KMS-11 (cell line): ENCODE measurements at regions not wholly inside any gene's neighbourhood (a gene's known extent, or its start where the extent isn't known, plus 50 kb on each side); places are given as distances from the start of the nearest gene placed in this dataset.

Experiments
- H2AFZ ChIP-seq: fragments of 200-600 bp; sonication (generic); 2 replicates; pipeline ENCODE4 v1.6.1; 2016; ENCODE audit warnings: antibody characterized with exemption, mixed run types, low read depth
- H3K27ac ChIP-seq: fragments of 200-600 bp; sonication (generic); 2 replicates; pipeline ENCODE4 v1.6.1; 2016; ENCODE audit warnings: mild to moderate bottlenecking, mixed run types
- H3K27me3 ChIP-seq: fragments of 200-600 bp; sonication (generic); 2 replicates; pipeline ENCODE4 v1.6.1; 2017; ENCODE audit warnings: mild to moderate bottlenecking, low read depth, mixed run types, moderate library complexity; ENCODE audit not compliant: insufficient read depth
- H3K36me3 ChIP-seq: fragments of 200-600 bp; sonication (generic); 2 replicates; pipeline ENCODE4 v1.6.1; 2017; ENCODE audit warnings: mild to moderate bottlenecking, mixed run types; ENCODE audit not compliant: insufficient read depth
- H3K4me1 ChIP-seq: fragments of 200-600 bp; sonication (generic); 2 replicates; pipeline ENCODE4 v1.6.1; 2016; ENCODE audit warnings: mild to moderate bottlenecking, low read depth, mixed run types; ENCODE audit not compliant: poor library complexity, severe bottlenecking
- H3K4me2 ChIP-seq: fragments of 200-600 bp; sonication (generic); 2 replicates; pipeline ENCODE4 v1.7.0; 2016; ENCODE audit warnings: mild to moderate bottlenecking, mixed run types
- H3K4me3 ChIP-seq: fragments of 200-600 bp; sonication (generic); IDR thresholded peaks from 2 replicates; pipeline ENCODE4 v1.6.1; 2017; ENCODE audit warnings: low read depth, low read length, mixed read lengths; ENCODE audit not compliant: insufficient read depth
- H3K79me2 ChIP-seq: fragments of 200-600 bp; sonication (generic); 2 replicates; pipeline ENCODE4 v1.6.1; 2016; ENCODE audit warnings: low read depth, mixed run types; ENCODE audit not compliant: insufficient read depth
- H3K9ac ChIP-seq: fragments of 200-600 bp; sonication (generic); 2 replicates; pipeline ENCODE4 v1.6.1; 2016; ENCODE audit warnings: mild to moderate bottlenecking, mixed run types
- H4K20me1 ChIP-seq: fragments of 200-600 bp; sonication (generic); 2 replicates; pipeline ENCODE4 v1.6.1; 2016; ENCODE audit warnings: mild to moderate bottlenecking, mixed run types; ENCODE audit not compliant: insufficient read depth
- TF ChIP-seq, protein P1 (sequence below): fragments of 200-600 bp; sonication (generic); conservative IDR thresholded peaks from 2 replicates; pipeline ENCODE4 v1.6.1; 2017; ENCODE audit warnings: low read depth, mild to moderate bottlenecking, antibody characterized with exemption, low read length, moderate library complexity, mixed read lengths

DNA sequence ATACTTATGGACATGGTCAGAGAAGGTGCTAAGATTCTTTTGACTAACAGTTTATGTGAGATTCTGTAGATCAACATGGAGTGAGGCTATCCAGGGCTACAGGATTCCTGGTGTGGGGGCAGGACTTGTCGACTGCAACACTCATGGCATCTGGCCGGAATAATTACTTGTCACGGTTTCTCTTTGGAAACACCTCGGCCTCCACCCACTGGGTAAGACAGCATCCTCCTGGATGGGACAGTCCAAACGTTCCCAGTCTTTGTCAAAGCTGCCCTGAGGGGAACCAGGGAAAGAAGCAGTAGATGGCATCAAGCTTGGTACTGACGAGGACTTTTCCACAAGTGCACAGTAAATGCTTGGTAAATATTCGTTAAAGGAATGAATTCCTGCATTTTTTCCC is 762.8 kb downstream of the BRD1 start:
- no peaks in the 10 kb centered on the region for H3K27me3 ChIP-seq
- H3K4me2 ChIP-seq = no peak overlapping the region
- no peak overlapping the region for H3K27ac ChIP-seq
- H3K9ac ChIP-seq = no peak overlapping the region
- H3K4me1 ChIP-seq = no peaks in the 10 kb centered on the region
- no peak overlapping the region for H2AFZ ChIP-seq
- no peak overlapping the region for H3K4me3 ChIP-seq
- H3K79me2 ChIP-seq = no peaks in the 10 kb centered on the region
- H3K36me3 ChIP-seq = no peaks in the 10 kb centered on the region
- no peaks in the 10 kb centered on the region for H4K20me1 ChIP-seq
- TF ChIP-seq, protein P1, sequence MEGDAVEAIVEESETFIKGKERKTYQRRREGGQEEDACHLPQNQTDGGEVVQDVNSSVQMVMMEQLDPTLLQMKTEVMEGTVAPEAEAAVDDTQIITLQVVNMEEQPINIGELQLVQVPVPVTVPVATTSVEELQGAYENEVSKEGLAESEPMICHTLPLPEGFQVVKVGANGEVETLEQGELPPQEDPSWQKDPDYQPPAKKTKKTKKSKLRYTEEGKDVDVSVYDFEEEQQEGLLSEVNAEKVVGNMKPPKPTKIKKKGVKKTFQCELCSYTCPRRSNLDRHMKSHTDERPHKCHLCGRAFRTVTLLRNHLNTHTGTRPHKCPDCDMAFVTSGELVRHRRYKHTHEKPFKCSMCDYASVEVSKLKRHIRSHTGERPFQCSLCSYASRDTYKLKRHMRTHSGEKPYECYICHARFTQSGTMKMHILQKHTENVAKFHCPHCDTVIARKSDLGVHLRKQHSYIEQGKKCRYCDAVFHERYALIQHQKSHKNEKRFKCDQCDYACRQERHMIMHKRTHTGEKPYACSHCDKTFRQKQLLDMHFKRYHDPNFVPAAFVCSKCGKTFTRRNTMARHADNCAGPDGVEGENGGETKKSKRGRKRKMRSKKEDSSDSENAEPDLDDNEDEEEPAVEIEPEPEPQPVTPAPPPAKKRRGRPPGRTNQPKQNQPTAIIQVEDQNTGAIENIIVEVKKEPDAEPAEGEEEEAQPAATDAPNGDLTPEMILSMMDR = no peak

DNA sequence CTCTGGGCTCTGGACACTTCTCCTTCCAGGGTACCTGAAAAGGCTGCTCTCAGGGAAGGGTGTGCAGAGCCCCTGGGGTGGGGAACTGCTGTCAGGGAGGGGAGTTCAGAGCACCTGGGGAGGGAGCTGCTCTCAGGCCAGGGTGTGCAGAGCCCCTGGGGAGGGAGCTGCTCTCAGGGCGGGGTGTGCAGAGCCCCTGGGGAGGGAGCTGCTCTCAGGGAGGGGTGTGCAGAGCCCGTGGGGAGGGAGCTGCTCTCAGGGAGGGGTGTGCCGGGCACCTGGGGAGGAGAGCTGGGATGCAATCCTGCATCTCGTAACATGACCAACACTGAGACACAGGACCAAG is 764.2 kb downstream of the BRD1 start:
- Histone ChIP-seq H3K4me2 (no peak overlapping the region), H3K4me3 (no peak overlapping the region), H2AFZ (no peak overlapping the region), H3K79me2 (no peaks in the 10 kb centered on the region), H4K20me1 (no peaks in the 10 kb centered on the region), H3K36me3 (no peaks in the 10 kb centered on the region), H3K9ac (no peak overlapping the region), H3K4me1 (no peaks in the 10 kb centered on the region), H3K27me3 (no peaks in the 10 kb centered on the region), H3K27ac (no peak overlapping the region)
- TF ChIP-seq, protein P1 = no peak

DNA sequence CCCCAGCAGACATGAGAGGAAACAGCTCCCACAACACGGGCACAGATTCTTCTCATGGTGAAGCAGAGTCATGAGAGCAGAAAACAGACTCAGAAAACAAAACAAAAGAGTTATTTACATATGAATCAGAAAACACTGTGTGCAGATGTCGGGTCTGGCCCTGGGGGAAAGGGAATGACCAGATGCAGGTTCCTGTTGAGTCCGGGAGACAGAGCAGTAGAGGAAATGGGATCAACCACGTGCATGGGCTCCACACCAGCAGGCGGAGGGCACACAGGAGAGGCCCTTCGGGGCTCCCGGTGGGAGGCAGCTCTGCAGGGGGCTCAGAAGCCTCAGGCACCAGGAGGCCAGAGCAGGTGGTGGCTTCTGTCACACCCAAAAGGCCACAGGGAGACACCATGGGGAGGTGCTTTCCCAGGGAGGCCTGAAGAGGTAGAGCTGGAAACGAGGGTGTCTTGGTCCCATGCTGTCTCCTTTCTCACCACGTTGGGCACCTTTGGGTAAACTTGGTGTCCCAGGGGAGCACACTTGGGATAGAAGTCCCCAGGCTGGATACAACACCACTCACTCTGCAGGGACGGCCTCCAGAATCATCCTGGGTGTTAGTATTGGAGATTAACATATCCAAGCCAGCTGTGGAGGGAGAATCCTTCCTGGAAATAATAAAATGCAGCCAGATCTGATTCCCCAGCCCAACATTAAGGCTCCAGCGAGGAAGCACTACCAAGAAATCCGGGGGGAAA is 764.7 kb downstream of the BRD1 start:
- Histone ChIP-seq H3K27ac (no peak overlapping the region), H3K27me3 (no peaks in the 10 kb centered on the region), H2AFZ (no peak overlapping the region), H3K4me2 (no peak overlapping the region), H3K4me1 (no peaks in the 10 kb centered on the region), H3K36me3 (no peaks in the 10 kb centered on the region), H3K79me2 (no peaks in the 10 kb centered on the region), H3K9ac (no peak overlapping the region), H3K4me3 (no peak overlapping the region), H4K20me1 (no peaks in the 10 kb centered on the region)
- TF ChIP-seq, protein P1 = no peak

DNA sequence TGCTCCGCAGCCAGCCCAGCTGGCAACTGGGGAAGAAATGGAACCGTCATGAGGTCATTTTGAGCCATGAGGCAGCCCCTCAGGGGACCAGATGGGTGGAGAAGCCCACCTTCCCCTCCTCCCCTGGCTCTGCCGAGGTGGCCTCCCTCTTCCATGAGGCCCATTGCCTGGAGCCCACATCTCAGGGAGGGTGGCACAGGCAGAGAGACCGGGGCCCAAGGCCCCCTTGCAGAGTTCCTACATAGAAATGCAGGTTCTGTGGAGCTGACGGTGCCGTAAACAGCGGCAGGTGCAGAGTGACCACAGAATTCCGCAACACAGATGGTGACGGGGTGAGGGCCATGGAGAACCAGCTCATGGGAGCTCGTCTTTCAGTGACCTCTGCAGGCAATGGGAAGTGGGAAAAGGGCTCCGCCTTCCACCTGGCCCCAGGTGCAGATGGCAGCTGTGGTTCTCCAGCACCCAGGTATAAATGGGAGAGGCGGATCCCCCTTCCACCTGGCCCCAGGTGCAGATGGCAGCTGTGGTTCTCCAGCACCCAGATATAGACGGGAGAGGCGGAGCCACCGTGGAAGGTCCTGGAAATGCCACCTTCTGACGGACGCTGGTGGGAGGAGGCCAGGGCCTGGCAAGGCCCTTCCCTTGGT is 765.4 kb downstream of the BRD1 start:
- H3K79me2 ChIP-seq = no peaks in the 10 kb centered on the region
- no peak overlapping the region for H3K27ac ChIP-seq
- H3K27me3 ChIP-seq = no peaks in the 10 kb centered on the region
- no peaks in the 10 kb centered on the region for H4K20me1 ChIP-seq
- no peak overlapping the region for H3K4me2 ChIP-seq
- TF ChIP-seq, protein P1 = no peak
- H2AFZ ChIP-seq = no peak overlapping the region
- H3K9ac ChIP-seq = no peak overlapping the region
- no peaks in the 10 kb centered on the region for H3K36me3 ChIP-seq
- H3K4me1 ChIP-seq = no peaks in the 10 kb centered on the region
- no peak overlapping the region for H3K4me3 ChIP-seq
